Activated CD4-positive, CD25-positive, alpha-beta regulatory T cell treated with anti-CD3 and anti-CD28 coated beads, Interleukin-2, amount 50 U/mL, for 72 hours (primary cell): ENCODE measurements at regions not wholly inside any gene's neighbourhood (a gene's known extent, or its start where the extent isn't known, plus 50 kb on each side); places are given as distances from the start of the nearest gene placed in this dataset.
"Not testable (repeated sequence)": the region's sequence is repeated elsewhere in the genome, so short reads cannot be mapped to it uniquely, and the experiment has no call there.

Experiments
- DNase-seq: peaks from one replicate; pipeline ENCODE4 v3.0.0; 2021

DNA sequence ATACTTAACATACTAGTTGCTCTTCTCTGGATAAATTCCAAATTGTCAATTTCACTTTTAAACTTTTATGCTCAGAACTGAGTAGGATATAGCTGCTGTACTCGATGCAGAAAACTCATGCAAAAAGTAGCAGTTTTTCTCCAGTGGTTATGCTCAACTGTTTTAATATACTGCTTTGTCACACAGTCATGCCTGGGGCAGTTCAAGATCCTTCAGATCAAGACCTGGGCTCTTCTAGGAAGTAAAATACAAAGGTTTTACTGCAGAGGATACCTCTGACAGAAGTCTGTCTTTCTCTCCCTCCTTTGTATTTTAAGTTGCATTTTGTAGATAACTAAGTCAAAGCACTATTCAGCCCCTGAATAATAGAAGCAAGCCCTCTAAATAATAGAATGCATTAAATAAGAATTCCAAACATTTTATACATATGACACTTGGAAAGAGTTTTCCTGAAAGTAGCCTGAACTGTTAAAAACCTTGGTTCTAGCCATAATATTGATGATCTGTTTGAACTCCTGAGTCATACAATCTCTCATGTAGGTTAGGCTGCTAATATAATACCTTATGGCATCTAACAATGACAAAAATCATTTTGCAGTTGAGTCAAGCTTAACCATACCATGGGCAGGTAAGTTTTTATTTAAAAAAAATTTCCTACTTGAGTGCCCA, 183.3 kb upstream of the TRIB2 start:
- no peak for DNase-seq

GRCh38 chr2:12534646-12535263, 182.0 kb upstream of the TRIB2 start:
- DNase-seq: no peak

DNA sequence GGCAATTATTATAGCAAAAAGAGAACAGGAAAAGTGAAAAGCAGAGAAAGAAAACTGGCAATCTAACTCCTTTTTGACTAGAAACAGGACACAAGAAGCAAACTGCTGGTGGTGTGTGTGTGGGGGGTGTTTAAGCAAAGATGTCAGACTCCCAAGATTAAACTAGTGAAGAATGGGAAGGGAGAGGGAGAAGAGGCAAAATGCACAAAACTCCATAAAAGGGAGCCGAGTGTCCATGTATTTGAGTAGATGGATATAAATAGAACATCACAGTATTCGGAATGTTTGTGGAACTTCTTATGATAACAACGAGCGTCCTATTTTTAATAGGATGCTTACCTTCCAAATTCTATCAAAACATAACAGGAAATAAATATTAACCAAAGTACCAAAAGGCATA, 179.8 kb upstream of the TRIB2 start:
- no peak for DNase-seq

DNA sequence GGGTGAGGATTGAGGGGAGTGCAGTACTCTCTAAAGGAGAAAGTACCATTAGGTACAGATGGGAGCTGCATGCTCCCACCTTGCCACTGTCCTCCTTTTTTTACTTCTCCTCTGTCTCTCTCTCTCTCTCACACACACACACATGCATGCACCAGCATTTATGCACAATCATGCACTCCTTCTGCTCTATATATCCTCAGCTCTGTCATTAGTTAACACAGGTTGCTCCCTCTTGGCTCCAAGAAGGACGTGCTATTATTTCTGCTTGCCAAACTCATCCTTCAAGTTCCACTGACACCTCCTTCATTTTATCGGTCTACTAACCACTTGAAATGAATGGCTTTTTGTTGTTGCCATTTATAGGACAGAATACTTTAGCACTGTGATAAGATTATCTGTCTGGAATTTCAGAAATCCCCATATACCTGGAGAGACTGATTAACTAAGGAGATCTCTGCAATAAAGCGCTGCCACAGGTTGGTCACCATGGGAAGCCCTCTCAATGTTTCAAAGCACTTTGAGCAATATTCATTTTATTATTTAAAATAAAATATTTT, 178.5 kb upstream of the TRIB2 start:
- no peak for DNase-seq

GRCh38 chr2:12539336-12539735, 177.4 kb upstream of the TRIB2 start:
- no peak for DNase-seq

GRCh38 chr2:12539776-12540562, 176.8 kb upstream of the TRIB2 start:
- no peak for DNase-seq

DNA sequence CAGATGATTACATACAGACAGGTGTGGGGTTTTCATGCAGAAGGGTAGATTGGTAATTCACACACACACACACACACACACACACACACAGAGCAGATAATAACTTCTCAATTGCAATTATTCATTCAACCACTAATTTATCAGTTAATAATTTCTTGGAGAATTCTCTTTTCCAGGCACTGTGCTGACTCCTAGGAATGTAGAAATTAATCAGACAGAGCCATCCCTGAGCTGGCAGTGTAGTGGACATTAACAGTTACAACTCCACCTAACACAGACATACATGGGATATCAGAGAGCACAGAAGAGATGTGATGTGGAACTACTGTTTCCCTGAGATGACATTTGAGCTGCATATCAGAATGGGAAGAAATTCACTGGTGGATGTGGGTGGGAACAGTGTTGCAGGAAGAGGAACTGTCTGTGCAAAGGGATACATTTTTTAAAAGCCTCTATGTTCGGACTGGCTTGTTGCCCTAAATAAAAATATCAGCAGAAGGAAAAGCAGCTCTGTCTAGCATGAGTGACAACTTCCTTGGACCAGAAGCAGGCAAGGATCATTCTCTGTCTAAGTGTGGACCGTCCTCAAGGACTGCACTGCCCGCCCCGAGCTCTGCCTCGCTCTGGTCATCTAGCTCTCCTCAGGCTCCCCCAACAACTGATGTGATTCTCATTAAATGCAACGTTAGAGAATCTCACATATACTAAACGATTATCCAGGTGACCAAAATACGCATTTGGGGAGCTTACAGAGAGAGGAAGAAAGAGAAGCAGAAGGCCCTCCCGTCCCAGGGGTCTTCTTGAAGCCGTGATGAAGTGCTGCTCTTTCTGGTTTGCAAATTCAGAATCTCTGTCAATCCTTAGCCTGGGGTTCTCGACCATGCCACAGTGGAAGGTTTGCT, 173.4 kb upstream of the TRIB2 start:
- no peak for DNase-seq

DNA sequence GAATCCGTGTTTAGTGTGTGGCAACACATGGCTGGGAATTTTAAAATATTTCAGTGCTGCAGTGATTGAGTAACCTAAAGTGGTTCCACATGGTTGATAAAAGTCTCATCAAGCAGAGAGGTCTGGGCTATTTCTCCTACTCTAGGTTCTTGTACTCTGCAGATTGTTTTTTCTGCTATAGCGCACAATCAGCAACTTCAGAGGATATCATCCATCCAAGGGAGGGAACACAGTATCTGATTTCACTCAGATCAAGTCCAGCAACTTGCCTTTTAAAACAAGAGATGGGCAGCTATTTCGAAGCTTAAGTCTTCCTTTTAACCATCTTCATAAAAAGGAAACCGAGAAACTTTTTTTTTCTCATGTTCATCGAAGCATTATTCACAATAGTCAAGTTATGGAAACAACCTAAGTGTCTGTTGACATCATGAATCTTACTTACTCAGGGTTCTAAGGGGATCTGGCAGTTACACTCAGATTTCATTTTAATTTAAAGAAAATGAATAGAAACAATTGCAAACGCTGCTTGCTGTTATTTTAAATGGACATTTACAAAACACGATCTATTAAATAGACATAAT, 172.7 kb upstream of the TRIB2 start:
- no peak for DNase-seq

DNA sequence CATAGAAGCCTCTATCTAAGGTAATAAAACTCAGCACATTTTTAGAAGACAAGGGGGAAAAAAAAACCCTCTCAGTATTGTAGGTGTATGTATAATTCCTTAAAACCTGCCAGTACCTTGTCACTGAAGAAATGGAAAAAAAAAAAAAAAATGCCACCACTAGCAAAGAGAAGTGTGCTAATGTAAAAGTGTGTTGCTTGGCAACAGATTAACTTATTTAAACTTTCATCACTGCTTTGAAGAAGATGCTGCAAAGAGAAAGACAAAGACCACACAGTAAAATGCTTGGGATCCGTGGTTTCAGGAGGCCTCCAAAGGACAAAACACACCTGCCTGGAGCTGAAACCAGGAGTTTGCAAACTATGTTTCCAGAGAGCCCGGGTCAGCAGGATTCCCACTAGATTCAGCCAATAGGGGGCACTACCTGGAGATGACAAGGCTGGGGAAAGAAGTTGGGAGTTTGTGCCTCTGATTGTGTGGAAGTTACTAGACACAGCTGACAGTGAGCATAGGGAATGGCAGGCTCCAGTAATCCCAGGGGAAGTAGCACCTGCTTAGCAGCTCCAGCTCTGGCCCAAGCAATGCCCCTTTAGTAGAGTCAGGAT, 169.1 kb upstream of the TRIB2 start:
- DNase-seq: no peak

DNA sequence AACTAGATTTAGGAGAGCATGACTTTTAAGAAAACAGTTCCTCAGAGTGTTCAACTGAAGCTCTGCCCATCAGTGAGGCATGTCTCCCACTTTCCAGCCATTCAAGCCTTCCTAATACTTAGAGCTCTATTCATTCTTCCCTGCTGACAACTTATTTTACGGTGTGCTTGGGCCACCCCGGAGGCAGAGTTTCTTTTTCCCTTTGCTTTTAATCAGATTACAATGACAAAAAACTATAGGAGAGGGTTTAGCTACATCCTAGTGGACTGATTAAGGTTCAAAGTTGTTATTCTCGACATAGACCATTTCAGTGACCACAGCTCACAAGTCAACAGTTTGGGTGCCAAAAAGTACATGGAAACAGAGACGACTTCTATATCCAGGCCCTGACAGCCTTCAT, 167.8 kb upstream of the TRIB2 start:
- no peak for DNase-seq

- DNase-seq: no peak
Measured at GRCh38 chr2:12549641-12550040, 167.1 kb upstream of the TRIB2 start.

GRCh38 chr2:12552092-12552491, 164.6 kb upstream of the TRIB2 start:
- DNase-seq: no peak

DNA sequence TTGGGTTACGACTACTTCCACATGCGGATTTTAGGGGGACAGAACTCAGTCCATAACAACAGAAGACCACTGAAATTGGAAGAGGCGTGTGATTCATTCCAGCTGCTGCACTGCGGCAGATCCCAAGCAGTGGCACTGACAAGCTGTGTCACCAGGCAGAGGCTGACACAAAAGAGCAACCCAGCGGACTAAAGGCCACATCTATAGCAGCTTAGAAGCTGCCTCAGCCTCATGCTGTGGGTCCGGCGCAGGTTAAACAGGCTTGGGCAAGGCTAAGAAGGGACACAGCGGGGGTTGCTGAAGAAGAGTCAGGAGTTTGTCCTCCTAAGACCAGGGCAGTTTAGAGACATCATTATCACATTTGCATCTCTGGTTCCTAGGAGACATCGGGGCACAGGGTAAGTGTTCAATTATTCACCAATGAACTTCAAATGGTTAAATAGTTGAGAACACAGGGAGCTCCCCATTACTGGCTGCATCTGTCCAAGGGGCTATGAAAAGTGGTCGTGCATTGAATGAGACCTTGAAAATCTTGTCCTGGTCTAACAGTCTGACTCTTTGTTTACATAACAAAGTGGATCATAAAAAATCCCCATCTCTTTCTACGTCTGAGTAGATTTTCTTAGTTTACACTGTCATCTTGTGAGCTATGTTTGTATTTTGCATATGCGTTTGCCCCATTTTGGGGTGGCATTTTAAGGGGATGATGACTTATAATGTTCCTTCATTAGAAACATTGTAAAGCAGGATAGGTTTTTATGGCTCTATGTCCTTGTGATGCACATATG, 162.3 kb upstream of the TRIB2 start:
- DNase-seq: no peak

DNA sequence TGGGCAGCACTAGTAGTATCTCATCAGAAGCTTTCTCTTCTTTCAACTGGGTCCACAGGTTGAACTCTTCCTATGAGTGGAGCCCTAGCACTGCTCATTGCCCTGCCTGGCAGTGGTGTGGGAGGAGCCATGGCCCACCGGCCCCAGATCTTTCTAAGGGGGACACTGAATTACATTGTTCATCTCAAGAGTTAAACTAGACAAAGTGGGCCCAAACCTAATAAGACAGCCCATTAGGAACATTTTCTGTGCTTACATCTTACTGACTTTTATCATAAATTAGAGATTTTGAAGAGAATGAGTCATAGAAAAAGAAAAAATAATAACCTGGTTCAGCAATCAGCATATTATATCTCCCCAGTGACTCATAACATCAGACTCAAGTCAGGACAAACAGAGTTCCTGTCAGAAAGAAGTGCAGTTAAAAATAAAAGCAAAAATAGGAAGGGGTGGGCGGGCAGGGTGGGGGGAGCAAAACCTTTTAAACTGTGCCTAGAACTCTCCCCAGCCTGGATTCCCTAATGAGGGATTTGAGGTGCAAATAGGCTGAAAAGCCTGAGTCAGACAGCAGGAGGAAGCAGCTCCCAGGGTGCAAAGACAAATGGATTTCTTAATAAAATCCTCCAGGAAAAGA, 161.6 kb upstream of the TRIB2 start:
- DNase-seq: no peak

DNA sequence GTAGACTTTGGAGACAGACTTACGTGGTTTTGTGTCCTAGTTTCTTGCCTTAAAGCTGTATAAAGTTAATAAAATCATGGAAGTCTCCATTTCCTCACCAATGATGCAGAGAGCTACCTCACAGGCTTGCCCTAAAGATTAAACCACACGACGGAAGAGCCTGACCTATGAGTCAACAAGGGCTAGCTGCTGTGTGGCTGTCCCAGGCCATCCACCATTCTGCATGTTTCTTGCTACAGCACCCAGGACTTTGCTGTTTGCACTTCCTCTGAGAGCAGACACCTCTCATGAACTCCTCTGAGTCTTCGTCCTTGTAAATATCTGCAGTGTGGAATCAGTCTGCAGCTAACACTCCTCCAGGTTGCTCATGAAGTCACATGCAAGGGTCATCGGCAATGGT, 160.0 kb upstream of the TRIB2 start:
- no peak for DNase-seq

GRCh38 chr2:12557688-12558087, 159.0 kb upstream of the TRIB2 start:
- no peak for DNase-seq

DNA sequence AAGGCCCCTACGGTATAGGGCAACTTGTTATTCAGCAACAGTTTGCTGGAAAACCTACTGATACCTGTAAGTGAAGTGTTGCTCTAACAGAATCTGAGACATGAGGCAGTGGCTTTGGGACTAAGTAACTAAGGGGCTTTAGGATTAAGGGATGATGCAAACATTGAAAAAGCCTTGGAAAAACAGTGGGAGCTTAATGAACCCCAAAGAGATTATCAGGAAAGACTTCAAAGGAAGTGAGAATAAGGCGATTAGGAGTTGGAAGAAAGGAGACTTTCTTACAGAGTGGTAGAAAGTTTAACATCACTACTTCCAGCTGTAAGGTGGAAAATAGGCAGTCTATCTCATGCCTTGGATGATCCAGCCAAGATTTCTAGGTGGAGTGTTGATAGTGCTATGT, 158.2 kb upstream of the TRIB2 start:
- DNase-seq: no peak

DNA sequence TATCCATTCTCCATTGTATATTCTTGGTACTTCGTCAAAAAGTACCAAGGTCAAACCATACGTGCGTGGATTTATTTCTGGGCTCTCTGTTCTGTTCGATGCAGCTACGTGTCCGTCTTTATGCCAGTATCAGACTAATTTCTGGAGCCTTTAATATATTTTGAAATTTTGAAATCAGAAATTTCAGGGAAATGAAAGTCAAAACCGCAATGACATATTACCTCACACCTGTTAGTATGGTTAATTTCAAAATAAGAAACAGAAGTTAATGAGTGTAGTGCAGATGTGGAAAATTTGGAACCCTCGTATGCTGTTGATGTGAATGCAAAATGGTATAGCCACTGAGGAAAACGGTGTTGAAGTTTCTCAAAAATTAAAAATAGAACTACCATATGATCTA, 156.1 kb upstream of the TRIB2 start:
- DNase-seq: no peak

DNA sequence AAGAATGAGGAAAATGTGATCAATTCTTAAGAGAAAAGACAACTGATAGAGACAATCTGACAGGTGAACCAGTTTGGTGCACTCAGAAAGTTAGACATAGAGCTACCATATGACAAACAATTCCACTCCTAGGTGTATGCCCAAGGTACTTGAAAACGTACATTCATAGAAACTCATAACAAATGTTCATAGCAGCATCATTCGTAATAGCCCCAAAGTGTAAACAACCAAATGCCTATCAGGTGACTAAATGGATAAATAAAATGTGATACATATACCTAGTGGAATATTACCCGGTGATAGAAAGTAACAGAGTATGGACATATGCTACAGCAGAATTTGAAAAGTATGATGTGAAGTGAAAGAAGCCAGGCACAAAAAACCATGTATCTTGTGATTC, 149.3 kb upstream of the TRIB2 start:
- no peak for DNase-seq

DNA sequence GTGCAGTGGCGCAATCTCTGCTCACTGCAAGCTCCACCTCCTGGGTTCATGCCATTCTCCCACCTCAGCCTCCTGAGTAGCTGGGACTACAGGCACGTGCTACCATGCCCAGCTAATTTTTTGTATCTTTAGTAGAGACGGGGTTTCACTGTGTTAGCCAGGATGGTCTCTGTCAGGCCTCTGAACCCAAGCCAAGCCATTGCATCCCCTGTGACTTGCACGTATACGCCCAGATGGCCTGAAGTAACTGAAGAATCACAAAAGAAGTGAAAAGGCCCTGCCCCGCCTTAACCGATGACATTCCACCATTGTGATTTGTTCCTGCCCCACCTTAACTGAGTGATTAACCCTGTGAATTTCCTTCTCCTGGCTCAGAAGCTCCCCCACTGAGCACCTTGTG, 147.2 kb upstream of the TRIB2 start:
- not testable (repeated sequence) for DNase-seq

GRCh38 chr2:12569929-12570328, 146.8 kb upstream of the TRIB2 start:
- not testable (repeated sequence) for DNase-seq
